Bone marrow (tissue), 2 donors: ENCODE measurements at regions not wholly inside any gene's neighbourhood (a gene's known extent, or its start where the extent isn't known, plus 50 kb on each side); places are given as distances from the start of the nearest gene placed in this dataset.

Source experiments
- DNase-seq, 2 donors: peaks; one replicate each; lab custom pipeline; 2025; lab: John Stamatoyannopoulos, UW

DNA sequence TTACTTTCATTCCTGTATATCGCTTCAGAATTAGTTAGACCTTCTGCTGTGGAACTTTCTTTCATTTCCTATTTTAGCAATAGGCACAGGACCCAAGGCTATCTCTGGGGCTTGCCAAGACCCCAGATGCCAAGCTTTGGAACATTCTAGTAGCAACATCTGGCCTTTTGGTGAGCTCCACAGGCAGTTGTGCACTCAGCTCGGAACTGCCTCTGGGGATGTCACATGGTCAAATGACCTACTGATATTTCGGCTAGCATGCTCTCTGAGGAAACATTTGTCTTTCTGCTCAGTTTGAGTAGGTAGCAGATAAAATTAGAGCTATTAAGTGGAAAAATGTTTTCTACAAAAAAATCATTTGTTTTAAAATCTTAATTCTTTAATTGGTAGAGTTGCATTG is 76.6 kb upstream of the ITGA4 start:
- DNase-seq = no peak

DNA sequence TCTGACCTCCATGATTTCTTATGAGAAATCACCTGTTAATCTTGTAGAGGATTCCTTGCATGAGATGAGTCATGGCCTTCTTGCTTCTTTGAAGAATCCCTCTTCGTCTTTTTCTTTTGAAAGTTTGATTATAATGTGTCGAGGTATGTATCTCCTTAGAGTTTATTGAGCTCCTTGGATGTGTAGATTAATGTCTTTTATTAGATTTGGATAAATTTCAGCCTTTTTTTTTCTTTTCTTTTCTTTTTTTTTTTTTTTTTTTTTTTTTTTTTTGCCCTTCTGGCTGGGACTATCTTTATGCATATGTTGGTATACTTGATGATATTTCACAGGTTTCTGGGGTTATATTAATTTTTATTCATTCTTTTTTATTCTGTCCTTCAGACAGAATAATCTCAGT is 72.3 kb upstream of the ITGA4 start:
- no peak for DNase-seq

DNA sequence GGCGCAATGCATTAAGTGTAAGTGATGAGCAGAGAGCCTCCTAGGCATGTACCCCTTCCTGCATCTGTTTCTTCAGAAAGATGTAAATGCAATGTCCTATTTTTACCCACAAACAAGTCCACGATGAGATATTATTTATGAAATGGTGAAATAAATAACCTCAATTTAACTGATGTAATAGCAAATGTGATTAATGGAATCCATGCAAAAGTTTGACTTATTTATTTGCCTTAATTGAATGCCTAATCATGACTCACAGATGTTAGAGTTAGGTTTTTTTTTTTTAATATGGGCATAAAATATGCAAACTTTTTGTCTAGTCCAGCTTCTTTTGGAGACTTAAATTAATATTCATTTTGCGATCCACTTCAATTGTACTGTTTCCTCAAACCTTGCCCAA is 67.7 kb upstream of the ITGA4 start:
- DNase-seq = no peak

DNA sequence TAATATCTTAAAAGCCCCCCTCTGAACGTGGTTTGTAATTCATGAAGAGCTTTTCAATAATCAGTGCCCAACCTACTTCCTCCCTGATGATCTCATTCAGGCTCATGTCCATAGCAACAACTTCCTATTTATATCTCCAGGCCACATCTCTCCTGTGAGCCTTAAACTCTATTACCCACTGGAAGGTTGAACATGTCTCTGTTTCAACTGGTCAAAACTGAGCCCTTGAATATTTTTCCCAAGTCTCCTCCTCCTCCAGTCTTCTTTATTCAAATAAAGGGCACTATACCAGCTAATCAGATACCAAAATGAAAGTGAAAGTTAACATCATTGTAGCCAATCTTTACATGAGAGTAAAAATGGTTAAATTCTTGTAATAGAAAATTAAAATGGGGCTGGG is 63.7 kb upstream of the ITGA4 start:
- peak in 1 of 2 donors; percentile 71 for DNase-seq

DNA sequence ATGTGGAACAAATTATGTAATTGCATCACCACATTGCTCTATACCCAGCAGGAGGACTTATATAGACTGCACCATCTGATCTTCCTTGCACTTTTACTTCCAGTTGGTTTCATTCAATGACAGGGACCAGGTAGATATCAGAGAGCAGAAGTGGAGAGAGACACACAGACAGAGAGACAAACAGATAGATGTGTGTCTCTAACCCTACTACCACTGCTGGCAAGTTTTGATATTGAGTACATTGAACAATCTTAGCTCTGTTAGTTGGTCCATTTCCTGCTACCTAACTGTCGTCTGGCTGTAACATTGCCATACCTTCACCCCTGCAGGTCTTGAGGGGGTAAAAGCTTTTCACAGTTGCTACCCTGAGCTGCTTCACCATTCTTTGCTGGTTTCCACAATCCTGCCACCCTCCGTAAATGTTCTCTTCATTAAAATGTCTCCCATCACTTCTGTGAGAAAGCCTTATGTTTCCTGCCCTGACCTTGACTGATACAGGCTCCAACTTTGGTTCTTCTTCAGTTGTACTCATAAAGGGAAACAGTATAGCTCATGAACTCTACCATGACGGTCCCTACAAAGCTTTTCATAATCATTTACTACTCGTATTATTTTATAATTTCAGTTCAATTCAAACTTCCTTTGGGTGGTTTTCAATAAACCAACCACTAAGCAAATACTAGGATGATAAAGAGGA is 62.3 kb upstream of the ITGA4 start:
- DNase-seq = no peak

DNA sequence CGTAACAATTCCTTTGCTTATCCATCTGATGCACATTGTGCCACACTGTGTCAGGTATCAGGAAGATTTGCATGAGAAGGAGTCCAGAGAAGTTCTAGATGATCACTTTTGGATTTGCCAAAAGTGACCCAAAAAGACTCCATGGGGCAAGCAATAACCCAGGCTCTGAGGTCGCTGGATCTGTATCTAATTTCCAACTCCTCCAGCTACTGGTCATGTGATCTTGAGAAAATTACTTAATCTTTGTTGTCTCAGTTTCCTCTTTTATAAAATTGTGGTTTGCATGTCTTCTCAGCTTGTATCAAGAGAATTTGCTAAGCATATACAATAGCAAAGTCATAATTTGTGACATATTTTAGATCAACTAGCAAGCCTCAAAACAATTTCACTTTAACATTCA is 61.3 kb upstream of the ITGA4 start:
- no peak for DNase-seq

DNA sequence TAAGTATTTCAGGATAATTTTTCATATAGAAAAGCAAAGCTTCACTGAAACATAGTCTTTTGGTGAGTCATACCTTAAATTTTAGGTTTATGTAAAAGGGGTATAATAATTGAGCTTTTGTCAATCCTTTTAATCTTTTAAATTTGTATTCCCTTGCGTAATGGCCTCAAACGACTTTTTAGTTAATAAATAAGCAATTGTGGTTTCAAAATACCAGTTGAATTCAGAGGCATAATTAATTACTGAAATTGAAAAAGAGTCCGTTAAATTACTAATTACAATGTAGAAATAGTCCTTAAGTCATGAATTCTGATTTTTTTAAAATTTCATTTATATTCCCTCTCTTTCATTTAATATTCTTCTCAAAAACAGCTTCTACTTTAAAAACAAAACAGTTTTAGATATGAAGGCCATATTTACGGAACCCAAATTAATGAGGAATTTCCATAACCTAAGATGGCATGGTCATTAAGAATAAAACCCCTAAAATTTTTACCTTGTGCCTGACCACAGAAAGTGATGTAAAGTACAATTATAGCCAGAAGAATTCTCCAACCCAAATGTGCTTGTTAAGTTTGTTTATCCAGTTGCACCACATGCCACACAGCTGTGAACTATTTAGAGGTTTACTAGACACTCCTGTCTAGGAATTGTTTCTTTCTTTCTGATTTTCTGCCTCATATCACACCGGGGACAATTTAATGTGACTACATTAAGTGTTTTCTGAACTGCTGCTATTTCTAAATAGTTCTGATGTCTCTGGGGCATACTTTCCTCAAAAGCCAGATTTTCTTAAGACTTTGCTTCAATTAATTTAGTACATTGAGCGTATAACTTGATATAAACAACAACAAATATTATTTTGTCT is 60.7 kb upstream of the ITGA4 start:
- no peak for DNase-seq

DNA sequence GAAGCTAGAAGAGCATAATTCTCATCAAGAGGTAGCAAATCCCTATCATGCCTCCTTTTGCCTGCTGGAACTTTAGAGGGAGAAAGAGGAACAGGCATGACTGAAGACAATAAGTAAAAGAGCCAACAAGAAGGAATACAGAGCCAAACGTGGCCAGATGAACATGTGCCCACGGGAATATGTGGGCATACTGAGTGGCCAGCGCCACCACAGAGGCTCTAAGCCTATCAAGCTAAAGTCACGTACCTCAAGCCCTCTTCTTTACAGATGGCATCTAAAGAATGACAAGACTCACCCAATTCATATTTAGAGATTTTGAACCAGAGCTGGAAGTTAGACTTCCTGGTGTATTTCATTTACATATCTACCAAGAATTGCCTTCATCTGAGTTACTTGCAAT is 59.9 kb upstream of the ITGA4 start:
- no peak for DNase-seq

DNA sequence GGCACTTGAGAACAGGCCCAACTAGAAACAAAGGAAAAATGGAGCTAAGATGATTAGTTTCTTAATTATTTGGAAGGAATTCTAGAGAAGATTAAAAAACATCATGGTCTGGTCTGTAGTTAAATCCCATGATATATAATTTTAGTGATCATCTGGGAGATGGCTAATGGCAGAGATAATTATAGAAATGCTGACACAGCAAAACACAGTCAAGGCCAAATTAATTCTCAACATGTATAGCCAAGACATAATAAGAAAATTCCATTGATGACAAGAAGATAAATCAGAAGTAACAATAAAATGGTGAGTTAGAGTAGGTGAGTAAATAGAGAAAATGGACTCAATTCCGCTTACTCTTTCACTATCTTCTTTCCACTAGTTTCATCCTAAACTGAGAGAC is 59.2 kb upstream of the ITGA4 start:
- no peak for DNase-seq

DNA sequence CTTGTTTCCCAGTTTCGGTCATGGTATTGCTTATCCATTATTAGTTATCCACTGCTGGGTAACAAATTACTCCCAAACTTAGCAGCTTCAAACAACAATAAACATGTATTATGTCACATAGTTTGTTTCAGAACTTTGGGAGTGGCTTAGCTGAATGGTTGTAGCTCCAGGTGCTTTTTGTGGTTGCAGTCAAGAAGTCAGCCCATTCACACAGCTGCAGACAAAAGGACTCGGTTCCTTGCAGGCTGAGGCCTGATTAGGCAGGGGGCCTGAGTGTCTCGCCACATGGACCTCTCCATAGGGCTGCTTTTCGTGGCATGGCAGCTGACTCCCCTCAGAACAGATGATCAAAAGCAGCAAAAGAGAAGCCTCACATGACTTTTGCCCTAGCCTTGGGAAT is 58.2 kb upstream of the ITGA4 start:
- no peak for DNase-seq

DNA sequence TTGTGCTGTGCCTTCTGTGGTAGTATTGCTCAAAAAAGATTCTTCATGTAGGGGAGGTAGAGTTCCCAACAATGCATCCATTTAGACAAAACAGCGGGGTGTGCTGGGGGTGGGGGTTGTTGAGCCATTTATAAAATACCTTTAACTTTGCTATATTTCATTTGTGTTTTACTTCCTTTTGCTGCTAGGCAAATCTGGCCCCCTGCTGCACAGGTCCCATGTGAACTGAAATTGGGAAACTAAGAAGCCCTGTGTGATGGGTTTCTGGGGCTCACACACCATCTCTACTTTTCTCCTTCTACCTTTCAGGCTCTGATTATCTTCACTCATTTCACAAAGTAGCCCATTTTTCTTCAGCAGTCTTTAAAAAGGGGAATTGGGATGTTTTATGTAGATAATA is 52.7 kb upstream of the ITGA4 start:
- no peak for DNase-seq

DNA sequence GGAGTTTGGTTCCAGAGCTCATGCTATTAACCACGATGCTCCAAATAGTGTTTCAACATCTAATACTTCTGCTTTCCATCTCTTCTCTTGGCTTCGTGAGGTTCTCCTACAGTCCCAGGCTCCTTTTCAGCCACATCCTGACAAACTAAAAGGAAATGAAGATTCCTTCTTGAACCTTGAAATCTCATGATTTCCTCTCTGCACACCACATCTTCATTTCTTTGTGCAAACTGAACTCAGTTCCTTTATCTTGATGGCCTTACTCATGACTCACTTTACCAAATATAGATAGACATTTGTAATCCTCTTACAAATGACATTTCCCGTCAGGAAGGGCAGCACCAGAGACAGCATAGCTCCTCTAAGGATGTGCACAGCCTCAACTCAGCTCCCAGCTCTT is 50.0 kb upstream of the ITGA4 start:
- peak in 1 of 2 donors; percentile 79 for DNase-seq
